ENCODE measurements at regions not wholly inside any gene's neighbourhood (a gene's known extent, or its start where the extent isn't known, plus 50 kb on each side); places are given as distances from the start of the nearest gene placed in this dataset.

DNA sequence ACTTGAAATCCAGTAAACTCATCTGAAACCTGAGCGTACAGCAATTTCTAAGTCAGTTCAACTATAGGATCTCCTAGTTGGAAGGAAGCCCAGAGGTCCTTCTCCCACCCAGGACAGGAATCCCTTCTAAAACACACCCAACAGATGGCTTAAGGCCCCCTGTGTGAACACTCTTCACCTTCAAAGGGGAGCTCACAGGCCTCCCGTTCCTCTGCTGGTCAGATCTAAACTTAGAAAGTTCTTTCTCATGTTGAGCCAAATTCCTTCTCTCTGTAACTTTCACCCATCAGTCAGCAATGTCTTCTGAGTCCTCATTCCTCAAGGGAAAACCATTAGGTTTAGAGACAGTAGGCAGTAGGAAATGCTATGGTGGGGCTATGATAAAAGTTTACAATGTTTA, 355.2 kb downstream of the PCNX1 start:
- TF ChIP-seq CTCF (IDR thresholded peaks at IDR 0.05) = no peak
- no peak for TF ChIP-seq POLR2A (IDR thresholded peaks at IDR 0.05)
- no peak for TF ChIP-seq POLR2AphosphoS5 (IDR thresholded peaks at IDR 0.05)
- TF ChIP-seq EP300 (IDR thresholded peaks at IDR 0.05) = no peak
